HG02623 (cell line): ENCODE measurements at regions not wholly inside any gene's neighbourhood (a gene's known extent, or its start where the extent isn't known, plus 50 kb on each side); places are given as distances from the start of the nearest gene placed in this dataset.

ENCODE experiments used
- ATAC-seq: cut with Tn5 transposase; IDR thresholded peaks from one replicate; pipeline ENCODE4 v1.9.1; 2021; ENCODE audit warnings: moderate library complexity; ENCODE audit not compliant: unreplicated experiment

GRCh38 chr20:11031300-11031699 lies 357.5 kb upstream of the JAG1 start:
- no peak for ATAC-seq

GRCh38 chr20:11032611-11033010 lies 358.8 kb upstream of the JAG1 start:
- no peak for ATAC-seq

GRCh38 chr20:11034025-11034424 lies 360.2 kb upstream of the JAG1 start:
- ATAC-seq, result no peak

- no peak for ATAC-seq
Measured at GRCh38 chr20:11035211-11035610, 361.4 kb upstream of the JAG1 start.

- no peak for ATAC-seq
Measured at GRCh38 chr20:11041396-11041795, 367.6 kb upstream of the JAG1 start.

- ATAC-seq, result no peak
Measured at GRCh38 chr20:11043001-11043400, 369.2 kb upstream of the JAG1 start.

- no peak for ATAC-seq
Measured at GRCh38 chr20:11044561-11044960, 370.8 kb upstream of the JAG1 start.

GRCh38 chr20:11045412-11046175 lies 371.8 kb upstream of the JAG1 start:
- no peak for ATAC-seq

- ATAC-seq, result no peak
Measured at GRCh38 chr20:11047559-11047958, 373.8 kb upstream of the JAG1 start.

GRCh38 chr20:11048739-11049138 lies 374.9 kb upstream of the JAG1 start:
- ATAC-seq, result no peak

GRCh38 chr20:11050350-11050749 lies 376.6 kb upstream of the JAG1 start:
- no peak for ATAC-seq

- no peak for ATAC-seq
Measured at GRCh38 chr20:11051136-11051535, 377.3 kb upstream of the JAG1 start.

- no peak for ATAC-seq
Measured at GRCh38 chr20:11053310-11053709, 379.5 kb upstream of the JAG1 start.

- ATAC-seq, result no peak
Measured at GRCh38 chr20:11054266-11054993, 380.6 kb upstream of the JAG1 start.

- ATAC-seq, result peak; percentile 52
Measured at GRCh38 chr20:11056414-11056813, 382.6 kb upstream of the JAG1 start.

GRCh38 chr20:11057624-11058023 lies 383.8 kb upstream of the JAG1 start:
- no peak for ATAC-seq

GRCh38 chr20:11059659-11060058 lies 385.9 kb upstream of the JAG1 start:
- no peak for ATAC-seq

- ATAC-seq, result no peak
Measured at GRCh38 chr20:11060423-11061185, 386.8 kb upstream of the JAG1 start.

GRCh38 chr20:11063444-11063843 lies 389.6 kb upstream of the JAG1 start:
- no peak for ATAC-seq

GRCh38 chr20:11064946-11065345 lies 391.1 kb upstream of the JAG1 start:
- no peak for ATAC-seq

GRCh38 chr20:11067359-11067758 lies 393.6 kb upstream of the JAG1 start:
- no peak for ATAC-seq

- ATAC-seq, result no peak
Measured at GRCh38 chr20:11072982-11073381, 399.2 kb upstream of the JAG1 start.
